Activated T-cell treated with anti-CD3 and anti-CD28 coated beads, Interleukin-2, amount 50 U/mL, for 24 hours (primary cell): ENCODE measurements at regions not wholly inside any gene's neighbourhood (a gene's known extent, or its start where the extent isn't known, plus 50 kb on each side); places are given as distances from the start of the nearest gene placed in this dataset.

Experiments
- DNase-seq: peaks from one replicate; pipeline ENCODE4 v3.0.0-alpha.2; 2020
- H3K27ac Mint-ChIP-seq: 2 replicates; pipeline ENCODE4 v1.8.0; 2020; ENCODE audit warnings: mild to moderate bottlenecking, mixed read lengths
- H3K27me3 Mint-ChIP-seq: 2 replicates; pipeline ENCODE4 v1.8.0; 2020; ENCODE audit warnings: mixed read lengths
- H3K36me3 Mint-ChIP-seq: 2 replicates; pipeline ENCODE4 v1.8.0; 2020; ENCODE audit warnings: low read depth, mixed read lengths
- H3K4me1 Mint-ChIP-seq: 2 replicates; pipeline ENCODE4 v1.8.0; 2020; ENCODE audit warnings: low read depth, mixed read lengths
- H3K4me3 Mint-ChIP-seq: 2 replicates; pipeline ENCODE4 v1.8.0; 2020; ENCODE audit warnings: mild to moderate bottlenecking, moderate library complexity, mixed read lengths
- H3K9me3 Mint-ChIP-seq: 2 replicates; pipeline ENCODE4 v1.8.0; 2020; ENCODE audit warnings: mixed read lengths

GRCh38 chr3:132236701-132237651 is 80.2 kb upstream of the ACP3 start:
- no peaks in the 10 kb centered on the region for H3K9me3 Mint-ChIP-seq
- no peaks in the 10 kb centered on the region for H3K36me3 Mint-ChIP-seq
- H3K27ac Mint-ChIP-seq: no peak overlapping the region
- H3K4me1 Mint-ChIP-seq: no peaks in the 10 kb centered on the region
- H3K4me3 Mint-ChIP-seq: no peak overlapping the region
- no peak for DNase-seq
- peaks cover 31% of the 10 kb centered on the region for H3K27me3 Mint-ChIP-seq

- no peak overlapping the region for H3K27ac Mint-ChIP-seq
- no peak overlapping the region for H3K4me3 Mint-ChIP-seq
- no peaks in the 10 kb centered on the region for H3K36me3 Mint-ChIP-seq
- DNase-seq: no peak
- H3K9me3 Mint-ChIP-seq: no peaks in the 10 kb centered on the region
- H3K4me1 Mint-ChIP-seq: no peaks in the 10 kb centered on the region
- H3K27me3 Mint-ChIP-seq: peaks cover 33% of the 10 kb centered on the region
These were observed 79.6 kb upstream of the ACP3 start for GRCh38 chr3:132237652-132238032.

- Mint-ChIP-seq H3K27me3 (peaks cover 34% of the 10 kb centered on the region), H3K4me1 (no peaks in the 10 kb centered on the region), H3K36me3 (no peaks in the 10 kb centered on the region), H3K27ac (no peak overlapping the region), H3K9me3 (no peaks in the 10 kb centered on the region), H3K4me3 (no peak overlapping the region)
- no peak for DNase-seq
These were observed 77.6 kb upstream of the ACP3 start for GRCh38 chr3:132239587-132239986.

DNA sequence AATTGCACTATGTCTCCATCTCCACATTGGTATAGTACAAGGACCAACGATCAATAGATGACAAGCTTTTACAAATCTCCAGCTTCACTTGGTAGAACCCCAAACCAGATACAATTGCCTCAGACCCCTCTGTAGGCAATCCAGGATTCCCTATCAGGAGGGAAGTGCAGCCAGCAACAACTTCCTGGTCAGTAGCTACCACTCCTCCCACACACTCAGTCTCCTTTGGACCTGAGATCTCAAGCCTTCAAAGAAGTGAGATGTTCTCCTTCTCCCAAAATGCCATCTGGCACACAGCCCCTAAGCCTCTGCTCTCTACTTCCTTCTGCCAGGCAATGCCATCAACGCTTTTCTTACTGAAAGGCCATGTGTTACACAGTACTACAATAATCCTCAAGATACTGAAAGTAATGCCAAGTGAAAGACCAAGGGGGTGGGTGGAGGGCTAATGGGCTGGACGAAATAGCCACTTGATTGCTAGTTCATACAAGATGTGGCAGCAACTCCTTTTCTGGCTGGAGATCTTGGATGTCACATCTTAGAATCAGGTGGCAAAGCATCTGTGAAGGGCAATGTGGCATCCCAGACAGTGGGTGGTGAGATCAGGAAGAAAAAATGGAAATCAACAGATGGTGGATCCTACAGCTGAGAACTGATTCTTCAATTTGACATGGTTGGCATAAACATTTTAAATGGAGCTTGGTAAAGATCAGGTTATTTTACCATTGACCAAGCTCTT is 75.3 kb upstream of the ACP3 start:
- no peaks in the 10 kb centered on the region for H3K9me3 Mint-ChIP-seq
- H3K27me3 Mint-ChIP-seq: peaks cover 35% of the 10 kb centered on the region
- H3K4me1 Mint-ChIP-seq: no peaks in the 10 kb centered on the region
- H3K27ac Mint-ChIP-seq: no peak overlapping the region
- H3K4me3 Mint-ChIP-seq: no peak overlapping the region
- DNase-seq: no peak
- H3K36me3 Mint-ChIP-seq: no peaks in the 10 kb centered on the region

DNA sequence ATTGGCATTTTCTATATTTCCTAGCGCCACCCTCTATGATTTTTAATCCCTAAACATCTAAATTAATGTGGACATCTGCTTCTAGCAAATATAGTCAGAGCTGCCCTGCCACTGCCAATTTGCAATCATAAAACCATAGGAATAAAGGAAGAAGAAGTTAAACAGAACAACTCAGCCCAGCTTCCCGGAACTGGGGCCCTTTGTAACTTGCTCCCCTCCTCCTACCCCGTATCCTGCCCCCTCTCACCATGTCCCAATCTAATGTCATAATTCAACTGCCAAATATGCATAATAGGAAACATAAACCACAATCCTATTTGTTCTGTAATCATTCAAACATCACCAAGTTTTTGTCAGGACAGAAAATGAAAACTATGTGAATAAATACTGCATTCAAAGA is 74.4 kb upstream of the ACP3 start:
- no peak for DNase-seq

DNA sequence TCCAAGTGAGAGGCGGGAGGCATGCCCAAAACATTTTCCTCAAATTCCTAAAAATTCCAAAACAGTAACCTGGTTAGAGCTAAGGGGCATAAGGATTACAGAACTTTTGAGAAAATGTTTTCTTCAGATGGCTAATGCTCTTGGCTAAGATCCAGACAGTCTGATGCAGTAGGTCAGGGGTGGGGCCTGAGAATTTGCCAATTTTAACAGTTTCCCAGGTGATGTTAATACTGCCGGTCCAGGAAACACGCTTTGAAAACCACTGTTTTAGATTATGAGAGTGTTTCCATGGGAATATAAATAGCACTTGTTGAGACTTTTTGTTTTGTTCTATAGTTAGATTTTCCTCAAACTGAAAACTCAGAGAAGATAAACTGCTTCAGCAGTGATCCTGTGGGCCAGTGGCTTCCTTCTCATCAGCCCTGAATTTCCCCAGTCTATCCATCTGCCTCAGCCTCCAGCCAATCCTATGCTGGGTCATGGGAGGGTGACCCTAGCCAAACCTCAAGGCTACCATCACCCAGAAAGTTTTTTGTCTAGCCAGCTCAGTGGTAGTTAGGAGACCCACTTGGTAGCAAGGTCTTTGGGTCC is 71.6 kb upstream of the ACP3 start:
- no peak for DNase-seq
- H3K27me3 Mint-ChIP-seq: peaks cover 41% of the 10 kb centered on the region

More for the DNA sequence above, 74.4 kb upstream of the ACP3 start:
- no peaks in the 10 kb centered on the region for H3K4me1 Mint-ChIP-seq
- no peak overlapping the region for H3K4me3 Mint-ChIP-seq
- H3K9me3 Mint-ChIP-seq: no peaks in the 10 kb centered on the region
- H3K36me3 Mint-ChIP-seq: no peaks in the 10 kb centered on the region
- H3K27ac Mint-ChIP-seq: no peak overlapping the region
- H3K27me3 Mint-ChIP-seq: peaks cover 42% of the 10 kb centered on the region

GRCh38 chr3:132246212-132246611 is 71.0 kb upstream of the ACP3 start:
- DNase-seq: no peak
- no peaks in the 10 kb centered on the region for H3K4me1 Mint-ChIP-seq
- no peak overlapping the region for H3K27ac Mint-ChIP-seq
- no peaks in the 10 kb centered on the region for H3K9me3 Mint-ChIP-seq
- peaks cover 38% of the 10 kb centered on the region for H3K27me3 Mint-ChIP-seq
- no peaks in the 10 kb centered on the region for H3K36me3 Mint-ChIP-seq
- H3K4me3 Mint-ChIP-seq: no peak overlapping the region

More for the DNA sequence above, 71.6 kb upstream of the ACP3 start:
- H3K36me3 Mint-ChIP-seq: no peaks in the 10 kb centered on the region
- no peak overlapping the region for H3K27ac Mint-ChIP-seq
- H3K4me3 Mint-ChIP-seq: no peak overlapping the region
- no peaks in the 10 kb centered on the region for H3K4me1 Mint-ChIP-seq
- no peaks in the 10 kb centered on the region for H3K9me3 Mint-ChIP-seq

- DNase-seq: no peak
- Mint-ChIP-seq H3K36me3 (no peaks in the 10 kb centered on the region), H3K4me3 (no peak overlapping the region), H3K9me3 (no peaks in the 10 kb centered on the region), H3K27me3 (peaks cover 28% of the 10 kb centered on the region), H3K4me1 (no peaks in the 10 kb centered on the region), H3K27ac (no peak overlapping the region)
These were observed 70.0 kb upstream of the ACP3 start for GRCh38 chr3:132247211-132247610.

DNA sequence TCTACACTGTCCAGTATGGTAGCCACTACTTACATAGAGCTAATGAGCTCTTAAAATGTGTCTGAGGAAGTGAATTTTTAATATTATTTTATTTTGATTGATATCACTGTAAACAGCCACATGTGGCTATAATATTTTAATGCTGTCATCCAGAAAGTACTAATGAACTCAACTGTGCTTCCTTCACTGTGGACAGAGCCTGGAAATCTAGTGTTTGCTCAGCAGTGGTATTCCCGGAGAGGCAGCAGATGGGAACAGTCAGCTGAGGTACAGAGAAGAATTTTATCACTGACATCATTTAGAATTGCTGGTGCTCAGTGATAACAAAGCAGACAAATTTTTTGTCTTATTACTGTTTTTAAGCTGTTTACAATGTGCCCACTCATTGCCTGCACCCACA is 68.7 kb upstream of the ACP3 start:
- no peaks in the 10 kb centered on the region for H3K4me1 Mint-ChIP-seq
- H3K27ac Mint-ChIP-seq: no peak overlapping the region
- no peaks in the 10 kb centered on the region for H3K9me3 Mint-ChIP-seq
- DNase-seq: no peak
- peaks cover 22% of the 10 kb centered on the region for H3K27me3 Mint-ChIP-seq
- no peaks in the 10 kb centered on the region for H3K36me3 Mint-ChIP-seq
- H3K4me3 Mint-ChIP-seq: no peak overlapping the region

DNA sequence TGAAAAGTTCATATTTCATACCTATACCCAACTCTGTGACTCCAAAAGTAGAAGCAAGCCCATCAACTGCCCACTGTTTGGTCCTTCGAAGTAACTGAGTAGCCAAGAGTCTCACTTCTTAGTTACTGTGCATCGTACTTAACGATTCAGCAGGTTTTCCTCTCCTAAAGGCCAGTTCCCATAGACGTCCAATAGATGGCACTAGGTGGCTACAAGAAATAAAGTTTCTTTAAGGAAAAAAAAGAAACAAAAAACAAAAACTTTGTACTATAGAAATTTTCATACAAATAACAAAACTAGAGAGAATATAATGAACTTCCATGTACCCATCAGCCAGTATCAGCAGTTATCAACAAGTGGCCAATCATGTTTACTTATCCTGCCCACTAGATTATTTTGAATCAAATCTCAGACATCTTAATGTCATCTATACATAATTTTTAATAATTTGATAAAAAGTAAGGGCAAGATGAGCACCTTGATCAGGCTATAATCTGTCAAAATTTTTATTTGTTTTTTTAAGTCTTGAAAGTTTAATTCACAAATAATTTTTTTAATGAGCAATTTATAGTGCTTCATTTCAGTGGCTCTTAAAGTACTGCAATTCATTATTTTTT is 63.8 kb upstream of the ACP3 start:
- Mint-ChIP-seq H3K9me3 (no peaks in the 10 kb centered on the region), H3K4me3 (no peak overlapping the region), H3K27me3 (peaks cover 6% of the 10 kb centered on the region), H3K36me3 (no peaks in the 10 kb centered on the region), H3K27ac (no peak overlapping the region), H3K4me1 (no peaks in the 10 kb centered on the region)
- DNase-seq: no peak

GRCh38 chr3:132254076-132254755 is 63.0 kb upstream of the ACP3 start:
- Mint-ChIP-seq H3K9me3 (no peaks in the 10 kb centered on the region), H3K36me3 (no peaks in the 10 kb centered on the region), H3K4me1 (no peaks in the 10 kb centered on the region), H3K4me3 (no peak overlapping the region), H3K27me3 (peaks cover 2% of the 10 kb centered on the region), H3K27ac (no peak overlapping the region)
- no peak for DNase-seq

GRCh38 chr3:132255041-132255745 is 62.0 kb upstream of the ACP3 start:
- Mint-ChIP-seq H3K27ac (no peak overlapping the region), H3K36me3 (no peaks in the 10 kb centered on the region), H3K9me3 (no peaks in the 10 kb centered on the region), H3K27me3 (peaks cover 2% of the 10 kb centered on the region), H3K4me1 (no peaks in the 10 kb centered on the region), H3K4me3 (no peak overlapping the region)
- DNase-seq: no peak

GRCh38 chr3:132256989-132257388 is 60.2 kb upstream of the ACP3 start:
- DNase-seq: no peak

More at GRCh38 chr3:132256989-132257388, 60.2 kb upstream of the ACP3 start:
- H3K36me3 Mint-ChIP-seq: no peaks in the 10 kb centered on the region
- H3K4me3 Mint-ChIP-seq: no peak overlapping the region
- peaks cover 2% of the 10 kb centered on the region for H3K27me3 Mint-ChIP-seq
- H3K27ac Mint-ChIP-seq: no peak overlapping the region
- H3K9me3 Mint-ChIP-seq: no peaks in the 10 kb centered on the region
- H3K4me1 Mint-ChIP-seq: no peaks in the 10 kb centered on the region
